ENCODE measurements at regions not wholly inside any gene's neighbourhood (a gene's known extent, or its start where the extent isn't known, plus 50 kb on each side); places are given as distances from the start of the nearest gene placed in this dataset.

GRCh38 chrX:78527818-78528217 lies 131.3 kb downstream of the RTL3 start:
- no peak for DNase-seq
- no peaks in the 10 kb centered on the region for H3K27me3 Mint-ChIP-seq (ENCODE audit: unreplicated experiment)
- H3K4me1 Mint-ChIP-seq (ENCODE audit: low read depth, unreplicated experiment): no peaks in the 10 kb centered on the region
- TF ChIP-seq CTCF (IDR thresholded peaks at IDR 0.05; ENCODE audit: partially characterized antibody, unreplicated experiment): no peak
- no peaks in the 10 kb centered on the region for H3K9me3 Mint-ChIP-seq (ENCODE audit: unreplicated experiment)
- H3K27ac Mint-ChIP-seq (ENCODE audit: unreplicated experiment): no peak overlapping the region
- H3K36me3 Mint-ChIP-seq (ENCODE audit: unreplicated experiment): no peaks in the 10 kb centered on the region
- H3K4me3 Mint-ChIP-seq (ENCODE audit: unreplicated experiment): no peak overlapping the region

GRCh38 chrX:78527263-78527662 lies 131.9 kb downstream of the RTL3 start:
- H3K27me3 Mint-ChIP-seq (ENCODE audit: unreplicated experiment): no peaks in the 10 kb centered on the region
- H3K9me3 Mint-ChIP-seq (ENCODE audit: unreplicated experiment): no peaks in the 10 kb centered on the region
- no peaks in the 10 kb centered on the region for H3K4me1 Mint-ChIP-seq (ENCODE audit: low read depth, unreplicated experiment)
- no peak for TF ChIP-seq CTCF (IDR thresholded peaks at IDR 0.05; ENCODE audit: partially characterized antibody, unreplicated experiment)
- no peak overlapping the region for H3K4me3 Mint-ChIP-seq (ENCODE audit: unreplicated experiment)
- H3K36me3 Mint-ChIP-seq (ENCODE audit: unreplicated experiment): no peaks in the 10 kb centered on the region
- DNase-seq: no peak
- H3K27ac Mint-ChIP-seq (ENCODE audit: unreplicated experiment): no peak overlapping the region

- no peaks in the 10 kb centered on the region for H3K27me3 Mint-ChIP-seq (ENCODE audit: unreplicated experiment)
- no peaks in the 10 kb centered on the region for H3K9me3 Mint-ChIP-seq (ENCODE audit: unreplicated experiment)
- DNase-seq: no peak
- no peak overlapping the region for H3K27ac Mint-ChIP-seq (ENCODE audit: unreplicated experiment)
- H3K4me3 Mint-ChIP-seq (ENCODE audit: unreplicated experiment): no peak overlapping the region
- H3K4me1 Mint-ChIP-seq (ENCODE audit: low read depth, unreplicated experiment): no peaks in the 10 kb centered on the region
- no peak for TF ChIP-seq CTCF (IDR thresholded peaks at IDR 0.05; ENCODE audit: partially characterized antibody, unreplicated experiment)
- no peaks in the 10 kb centered on the region for H3K36me3 Mint-ChIP-seq (ENCODE audit: unreplicated experiment)
Measured at GRCh38 chrX:78522601-78523000, 136.5 kb downstream of the RTL3 start.

- DNase-seq: no peak
- no peaks in the 10 kb centered on the region for H3K36me3 Mint-ChIP-seq (ENCODE audit: unreplicated experiment)
- peaks cover 7% of the 10 kb centered on the region for H3K4me1 Mint-ChIP-seq (ENCODE audit: low read depth, unreplicated experiment)
- no peaks in the 10 kb centered on the region for H3K9me3 Mint-ChIP-seq (ENCODE audit: unreplicated experiment)
- no peak for TF ChIP-seq CTCF (IDR thresholded peaks at IDR 0.05; ENCODE audit: partially characterized antibody, unreplicated experiment)
- no peak overlapping the region for H3K4me3 Mint-ChIP-seq (ENCODE audit: unreplicated experiment)
- peaks cover 3% of the 10 kb centered on the region for H3K27me3 Mint-ChIP-seq (ENCODE audit: unreplicated experiment)
- no peak overlapping the region for H3K27ac Mint-ChIP-seq (ENCODE audit: unreplicated experiment)
Measured at GRCh38 chrX:78517124-78517523, 142.0 kb downstream of the RTL3 start.

- Mint-ChIP-seq H3K36me3 (ENCODE audit: unreplicated experiment) (no peaks in the 10 kb centered on the region), H3K27me3 (ENCODE audit: unreplicated experiment) (peaks cover 3% of the 10 kb centered on the region), H3K27ac (ENCODE audit: unreplicated experiment) (no peak overlapping the region), H3K4me1 (ENCODE audit: low read depth, unreplicated experiment) (peaks cover 7% of the 10 kb centered on the region), H3K9me3 (ENCODE audit: unreplicated experiment) (no peaks in the 10 kb centered on the region), H3K4me3 (ENCODE audit: unreplicated experiment) (no peak overlapping the region)
- no peak for DNase-seq
- TF ChIP-seq CTCF (IDR thresholded peaks at IDR 0.05; ENCODE audit: partially characterized antibody, unreplicated experiment): no peak
Measured at GRCh38 chrX:78514852-78515251, 144.3 kb downstream of the RTL3 start.

All from glutamatergic neuron (in vitro differentiated cells).